ENCODE measurements at regions not wholly inside any gene's neighbourhood (a gene's known extent, or its start where the extent isn't known, plus 50 kb on each side); places are given as distances from the start of the nearest gene placed in this dataset.

DNA sequence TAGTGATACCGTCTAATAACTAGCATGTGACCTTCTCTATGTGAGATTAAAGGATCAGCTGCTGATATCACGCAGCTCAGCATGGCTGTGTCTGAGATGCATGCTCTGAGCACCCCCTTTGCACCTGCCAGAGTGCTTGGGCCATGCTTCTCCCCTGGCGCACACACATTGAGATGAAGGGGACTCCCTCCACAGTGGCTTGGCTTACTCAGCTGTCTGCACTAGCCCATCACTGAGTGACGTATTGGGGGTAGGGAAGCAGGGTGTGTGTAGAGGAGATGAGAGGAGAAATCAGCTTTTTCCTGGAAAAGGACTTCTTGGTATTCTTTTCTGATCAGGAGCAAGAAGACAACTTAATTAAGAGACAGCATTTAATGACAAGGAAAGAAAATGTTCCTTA lies 216.5 kb downstream of the BLID start:
- Mint-ChIP-seq H3K9me3 (peaks cover 5% of the 10 kb centered on the region), H3K4me1 (peaks cover 7% of the 10 kb centered on the region), H3K4me3 (no peak overlapping the region), H3K27ac (no peak overlapping the region), H3K36me3 (no peaks in the 10 kb centered on the region), H3K27me3 (ENCODE audit: low read depth) (no peaks in the 10 kb centered on the region)
- no peak for DNase-seq (ENCODE audit: low spot score in 2 of 2, unreplicated experiment in 2 of 2)
- TF ChIP-seq, protein P1, sequence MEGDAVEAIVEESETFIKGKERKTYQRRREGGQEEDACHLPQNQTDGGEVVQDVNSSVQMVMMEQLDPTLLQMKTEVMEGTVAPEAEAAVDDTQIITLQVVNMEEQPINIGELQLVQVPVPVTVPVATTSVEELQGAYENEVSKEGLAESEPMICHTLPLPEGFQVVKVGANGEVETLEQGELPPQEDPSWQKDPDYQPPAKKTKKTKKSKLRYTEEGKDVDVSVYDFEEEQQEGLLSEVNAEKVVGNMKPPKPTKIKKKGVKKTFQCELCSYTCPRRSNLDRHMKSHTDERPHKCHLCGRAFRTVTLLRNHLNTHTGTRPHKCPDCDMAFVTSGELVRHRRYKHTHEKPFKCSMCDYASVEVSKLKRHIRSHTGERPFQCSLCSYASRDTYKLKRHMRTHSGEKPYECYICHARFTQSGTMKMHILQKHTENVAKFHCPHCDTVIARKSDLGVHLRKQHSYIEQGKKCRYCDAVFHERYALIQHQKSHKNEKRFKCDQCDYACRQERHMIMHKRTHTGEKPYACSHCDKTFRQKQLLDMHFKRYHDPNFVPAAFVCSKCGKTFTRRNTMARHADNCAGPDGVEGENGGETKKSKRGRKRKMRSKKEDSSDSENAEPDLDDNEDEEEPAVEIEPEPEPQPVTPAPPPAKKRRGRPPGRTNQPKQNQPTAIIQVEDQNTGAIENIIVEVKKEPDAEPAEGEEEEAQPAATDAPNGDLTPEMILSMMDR (IDR thresholded peaks at IDR 0.05; ENCODE audit: unreplicated experiment), result no peak

DNA sequence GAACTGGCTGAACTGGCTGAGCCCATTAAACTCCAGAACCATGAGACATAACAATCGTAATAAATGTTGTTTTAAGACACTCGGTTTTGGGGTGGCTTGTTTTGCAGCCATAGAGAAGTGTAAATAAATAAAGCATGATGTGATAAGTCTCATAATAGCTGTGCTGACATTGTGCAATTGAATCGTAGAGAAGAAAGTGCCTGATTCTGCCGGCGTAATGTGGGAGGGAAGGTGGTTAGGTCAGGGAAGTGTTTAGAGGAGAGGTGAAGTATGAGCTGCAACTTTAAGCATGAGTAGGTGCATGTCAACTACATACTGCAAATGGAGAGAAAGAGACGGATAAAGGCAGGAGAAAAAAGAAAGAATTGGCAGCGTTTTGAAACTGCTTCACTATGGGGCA lies 217.1 kb downstream of the BLID start:
- H3K4me1 Mint-ChIP-seq, result peaks cover 7% of the 10 kb centered on the region
- H3K4me3 Mint-ChIP-seq, result no peak overlapping the region
- no peaks in the 10 kb centered on the region for H3K27me3 Mint-ChIP-seq (ENCODE audit: low read depth)
- H3K36me3 Mint-ChIP-seq, result no peaks in the 10 kb centered on the region
- no peak for DNase-seq (ENCODE audit: low spot score in 2 of 2, unreplicated experiment in 2 of 2)
- TF ChIP-seq, protein P1 (IDR thresholded peaks at IDR 0.05; ENCODE audit: unreplicated experiment), result no peak
- H3K9me3 Mint-ChIP-seq, result peaks cover 6% of the 10 kb centered on the region
- no peak overlapping the region for H3K27ac Mint-ChIP-seq

DNA sequence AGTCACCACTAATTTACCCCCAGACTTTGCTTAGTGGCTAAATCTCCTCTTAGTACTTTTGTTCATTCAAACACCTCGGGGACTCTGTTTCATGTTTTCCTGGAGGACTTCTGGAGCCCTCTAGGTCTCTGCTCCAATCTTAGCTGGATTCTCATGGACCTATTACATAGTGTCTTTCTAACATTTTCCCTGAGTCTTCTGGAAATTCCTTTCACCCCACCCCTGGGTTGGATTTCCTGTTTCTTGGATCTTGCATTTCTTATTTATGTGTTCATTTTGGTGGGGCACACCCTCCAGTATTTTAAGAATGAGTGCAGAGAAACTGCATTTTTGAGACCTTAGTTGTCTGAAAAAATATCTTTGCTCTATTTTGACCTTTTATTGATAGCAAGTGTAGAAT lies 220.1 kb downstream of the BLID start:
- no peaks in the 10 kb centered on the region for H3K27me3 Mint-ChIP-seq (ENCODE audit: low read depth)
- H3K4me3 Mint-ChIP-seq, result no peak overlapping the region
- peaks cover 26% of the 10 kb centered on the region for H3K4me1 Mint-ChIP-seq
- peaks cover 9% of the 10 kb centered on the region for H3K9me3 Mint-ChIP-seq
- no peak overlapping the region for H3K27ac Mint-ChIP-seq
- TF ChIP-seq, protein P1 (IDR thresholded peaks at IDR 0.05; ENCODE audit: unreplicated experiment), result no peak
- no peak for DNase-seq (ENCODE audit: low spot score in 2 of 2, unreplicated experiment in 2 of 2)
- no peaks in the 10 kb centered on the region for H3K36me3 Mint-ChIP-seq

DNA sequence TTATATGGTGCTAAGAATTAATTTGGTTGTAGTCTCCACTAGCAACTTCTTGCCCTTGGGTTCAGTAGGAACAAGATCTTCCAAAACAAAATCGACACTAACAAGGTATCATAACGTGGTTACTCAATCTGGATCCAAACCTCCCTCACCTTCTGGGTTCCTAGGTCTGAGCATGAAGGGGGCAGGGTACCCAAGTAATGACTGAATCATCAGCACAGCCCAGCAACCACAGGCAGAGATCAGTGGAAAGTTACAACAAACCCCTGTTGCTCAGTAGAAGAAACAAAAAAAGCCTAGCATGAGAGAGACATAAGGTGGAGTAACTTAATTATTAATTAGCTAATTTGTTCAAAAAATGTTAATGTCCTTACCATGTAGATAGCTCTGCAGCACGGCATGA lies 221.4 kb downstream of the BLID start:
- Mint-ChIP-seq H3K27me3 (ENCODE audit: low read depth) (no peaks in the 10 kb centered on the region), H3K27ac (no peak overlapping the region), H3K9me3 (peaks cover 9% of the 10 kb centered on the region), H3K4me3 (no peak overlapping the region), H3K36me3 (no peaks in the 10 kb centered on the region), H3K4me1 (peaks cover 27% of the 10 kb centered on the region)
- TF ChIP-seq, protein P1 (IDR thresholded peaks at IDR 0.05; ENCODE audit: unreplicated experiment), result no peak
- no peak for DNase-seq (ENCODE audit: low spot score in 2 of 2, unreplicated experiment in 2 of 2)

DNA sequence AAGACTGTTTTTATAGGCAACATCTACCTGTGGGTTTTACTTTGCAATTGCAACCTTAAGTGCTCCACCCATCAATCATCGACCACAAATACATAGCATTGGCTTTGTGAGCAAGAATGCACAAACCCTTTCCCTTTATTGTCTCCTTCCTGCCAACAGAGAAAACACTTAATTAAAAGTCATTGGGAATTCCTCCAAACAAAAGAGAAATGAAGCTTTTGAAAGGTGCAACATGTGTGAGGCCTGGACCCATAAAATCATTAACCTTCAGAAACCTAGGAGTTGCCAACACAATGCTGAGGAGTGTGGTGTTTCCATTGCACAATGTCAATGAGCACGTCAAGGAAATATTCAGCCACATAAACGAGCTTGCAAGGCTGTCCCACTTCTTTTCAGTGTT lies 223.2 kb downstream of the BLID start:
- Mint-ChIP-seq H3K9me3 (peaks cover 9% of the 10 kb centered on the region), H3K4me1 (peaks cover 21% of the 10 kb centered on the region), H3K36me3 (no peaks in the 10 kb centered on the region), H3K27ac (peak overlapping the region; percentile 76), H3K27me3 (ENCODE audit: low read depth) (no peaks in the 10 kb centered on the region), H3K4me3 (no peak overlapping the region)
- TF ChIP-seq, protein P1 (IDR thresholded peaks at IDR 0.05; ENCODE audit: unreplicated experiment), result no peak
- no peak for DNase-seq (ENCODE audit: low spot score in 2 of 2, unreplicated experiment in 2 of 2)

DNA sequence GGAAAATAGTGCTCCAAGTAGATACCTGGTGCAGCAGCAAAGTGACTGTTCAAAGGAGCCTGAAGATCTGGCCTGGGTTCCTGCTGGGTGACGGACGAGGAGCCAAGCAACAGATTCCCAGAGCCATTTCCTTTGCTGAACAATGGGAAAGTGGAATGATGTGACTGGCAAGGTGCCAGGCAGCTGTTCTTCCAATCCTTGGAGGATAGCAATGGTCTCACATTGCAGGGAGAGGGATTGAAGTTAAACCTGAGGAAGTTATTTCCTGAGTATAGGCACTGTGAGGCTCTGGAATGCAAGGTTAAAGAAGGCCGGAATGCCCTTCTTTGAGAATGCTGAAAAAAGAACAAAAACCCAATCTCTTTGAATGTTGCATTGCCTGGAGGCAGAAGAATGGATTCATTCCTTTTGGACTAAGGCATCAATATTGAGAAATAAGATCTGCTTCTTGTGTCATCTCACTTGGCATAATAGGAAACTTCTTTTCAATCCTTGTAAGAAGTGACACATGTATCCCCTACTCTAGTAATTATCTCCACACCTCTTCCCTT lies 223.8 kb downstream of the BLID start:
- peak in 1 of 2 experiments; percentile 26 for DNase-seq (ENCODE audit: low spot score in 2 of 2, unreplicated experiment in 2 of 2)

More for the DNA sequence above, 223.8 kb downstream of the BLID start:
- Mint-ChIP-seq H3K9me3 (peaks cover 9% of the 10 kb centered on the region), H3K27ac (peak overlapping the region; percentile 76), H3K36me3 (no peaks in the 10 kb centered on the region), H3K4me1 (peaks cover 22% of the 10 kb centered on the region), H3K27me3 (ENCODE audit: low read depth) (no peaks in the 10 kb centered on the region), H3K4me3 (no peak overlapping the region)
- TF ChIP-seq, protein P1 (IDR thresholded peaks at IDR 0.05; ENCODE audit: unreplicated experiment), result no peak

All from mesothelial cell of epicardium (in vitro differentiated cells).